Activated CD8-positive, alpha-beta T cell treated with anti-CD3 and anti-CD28 coated beads for 36 hours (primary cell): ENCODE measurements at regions not wholly inside any gene's neighbourhood (a gene's known extent, or its start where the extent isn't known, plus 50 kb on each side); places are given as distances from the start of the nearest gene placed in this dataset.

Experiments used
- ATAC-seq: fragments of 200-7000 bp; cut with Tn5 transposase; one replicate; pipeline ENCODE4 v1.10.0; 2021; ENCODE audit warnings: mild to moderate bottlenecking, moderate library complexity
- CTCF ChIA-PET: fragments of 350-600 bp; sonication (Branson Sonifier 250); formaldehyde crosslinking; loops from one replicate; lab custom pipeline; 2021; ENCODE audit warnings: antibody characterized with exemption; lab: Charles Lee
- POLR2A ChIA-PET: fragments of 350-600 bp; sonication (Branson Sonifier 250); formaldehyde crosslinking; loops from one replicate; lab custom pipeline; 2021; ENCODE audit warnings: antibody characterized with exemption; lab: Charles Lee
- DNase-seq: peaks from one replicate; pipeline ENCODE4 v3.0.0-alpha.2; 2020
- H3K27ac Mint-ChIP-seq: one replicate; pipeline ENCODE4 v1.8.0; 2021; ENCODE audit warnings: mild to moderate bottlenecking, mixed read lengths
- H3K27me3 Mint-ChIP-seq: one replicate; pipeline ENCODE4 v1.8.0; 2021; ENCODE audit warnings: mixed read lengths
- H3K36me3 Mint-ChIP-seq: one replicate; pipeline ENCODE4 v1.8.0; 2021; ENCODE audit warnings: low read depth, mixed read lengths
- H3K4me1 Mint-ChIP-seq: one replicate; pipeline ENCODE4 v1.8.0; 2021; ENCODE audit warnings: low read depth, mixed read lengths
- H3K4me3 Mint-ChIP-seq: one replicate; pipeline ENCODE4 v1.8.0; 2021; ENCODE audit warnings: mild to moderate bottlenecking, moderate library complexity, mixed read lengths
- H3K9me3 Mint-ChIP-seq: one replicate; pipeline ENCODE4 v1.8.0; 2021; ENCODE audit warnings: mixed read lengths
- intact Hi-C: fragments of 100-400 bp; cut with micrococcal nuclease; formaldehyde crosslinking; loops from one replicate; pipeline ENCODE4 v1.10.0; 2022
- TF ChIP-seq, protein P1 (sequence below): fragments of 200-600 bp; IDR thresholded peaks from one replicate; pipeline ENCODE4 v1.8.0; 2022; ENCODE audit warnings: antibody characterized with exemption, mild to moderate bottlenecking

DNA sequence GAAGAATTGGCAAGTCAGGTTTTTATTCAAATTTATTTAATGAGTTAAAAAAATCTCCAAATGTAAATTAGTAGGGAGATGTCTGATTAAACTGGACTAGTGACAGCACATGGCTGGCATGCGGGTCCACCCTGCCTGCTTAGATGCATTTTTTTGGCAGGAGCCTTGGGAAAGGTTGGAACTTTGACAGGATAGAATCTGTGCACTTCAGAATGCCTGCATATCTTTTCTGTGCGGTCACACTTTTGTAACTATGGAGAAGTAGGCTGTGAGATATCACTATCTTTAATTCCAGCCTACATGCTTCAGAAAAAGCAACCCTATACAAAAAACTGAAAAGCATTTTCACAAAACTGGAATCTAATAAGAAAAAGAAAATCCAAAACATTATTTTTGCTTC, 317.8 kb downstream of the MBD2 start:
- POLR2A ChIA-PET: no interaction called here
- Mint-ChIP-seq H3K4me1 (no peaks in the 10 kb centered on the region), H3K27me3 (peaks cover 2% of the 10 kb centered on the region), H3K27ac (no peak overlapping the region), H3K9me3 (no peaks in the 10 kb centered on the region), H3K4me3 (no peak overlapping the region), H3K36me3 (no peaks in the 10 kb centered on the region)
- CTCF ChIA-PET: no interaction called here
- DNase-seq (no peak), ATAC-seq (no peak)
- intact Hi-C loops: loop anchor here (5.0 kb wide), 1 partner anchor 211 kb away; no protein-coding TSS in a partner anchor
- TF ChIP-seq, protein P1, sequence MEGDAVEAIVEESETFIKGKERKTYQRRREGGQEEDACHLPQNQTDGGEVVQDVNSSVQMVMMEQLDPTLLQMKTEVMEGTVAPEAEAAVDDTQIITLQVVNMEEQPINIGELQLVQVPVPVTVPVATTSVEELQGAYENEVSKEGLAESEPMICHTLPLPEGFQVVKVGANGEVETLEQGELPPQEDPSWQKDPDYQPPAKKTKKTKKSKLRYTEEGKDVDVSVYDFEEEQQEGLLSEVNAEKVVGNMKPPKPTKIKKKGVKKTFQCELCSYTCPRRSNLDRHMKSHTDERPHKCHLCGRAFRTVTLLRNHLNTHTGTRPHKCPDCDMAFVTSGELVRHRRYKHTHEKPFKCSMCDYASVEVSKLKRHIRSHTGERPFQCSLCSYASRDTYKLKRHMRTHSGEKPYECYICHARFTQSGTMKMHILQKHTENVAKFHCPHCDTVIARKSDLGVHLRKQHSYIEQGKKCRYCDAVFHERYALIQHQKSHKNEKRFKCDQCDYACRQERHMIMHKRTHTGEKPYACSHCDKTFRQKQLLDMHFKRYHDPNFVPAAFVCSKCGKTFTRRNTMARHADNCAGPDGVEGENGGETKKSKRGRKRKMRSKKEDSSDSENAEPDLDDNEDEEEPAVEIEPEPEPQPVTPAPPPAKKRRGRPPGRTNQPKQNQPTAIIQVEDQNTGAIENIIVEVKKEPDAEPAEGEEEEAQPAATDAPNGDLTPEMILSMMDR: no peak

DNA sequence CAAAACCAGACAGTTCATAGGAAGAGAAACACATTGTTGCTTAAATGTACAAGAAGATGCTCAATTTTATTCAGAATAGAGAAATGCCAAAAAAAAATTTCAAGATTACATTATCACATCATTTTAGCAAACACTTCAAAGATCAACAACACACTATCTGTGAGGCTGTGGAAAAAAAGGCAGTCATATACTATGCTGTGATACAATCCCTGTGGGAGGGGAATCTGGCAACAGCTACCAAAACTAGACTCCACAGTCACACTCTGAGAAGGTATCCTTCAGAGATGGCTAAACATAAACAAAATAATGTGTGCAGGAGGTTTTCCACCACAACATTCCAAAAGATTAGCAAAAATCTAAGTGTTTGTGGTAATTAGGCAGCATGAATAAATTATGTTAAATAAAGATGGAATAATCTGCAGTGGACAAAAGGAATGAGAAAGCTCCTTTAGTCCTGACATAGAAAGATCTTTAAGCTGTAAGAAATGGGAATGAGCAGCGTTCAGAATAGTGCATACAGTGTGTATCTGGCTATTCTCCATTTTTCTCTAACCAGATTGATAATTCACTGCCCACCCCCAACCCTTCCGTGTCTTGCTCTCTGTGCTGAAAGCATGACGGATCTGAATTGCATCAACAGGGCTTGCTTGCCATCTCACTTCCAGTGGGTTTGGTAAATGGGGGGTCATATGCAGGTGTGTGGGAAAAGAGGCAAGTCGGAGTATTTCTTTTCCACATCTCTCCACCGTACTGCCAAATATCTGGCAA, 329.6 kb downstream of the MBD2 start:
- TF ChIP-seq, protein P1: no peak
- no peak for ATAC-seq
- Mint-ChIP-seq H3K27ac (no peak overlapping the region), H3K9me3 (no peaks in the 10 kb centered on the region), H3K36me3 (no peaks in the 10 kb centered on the region), H3K4me3 (no peak overlapping the region), H3K4me1 (no peaks in the 10 kb centered on the region), H3K27me3 (no peaks in the 10 kb centered on the region)
- no peak for DNase-seq
- POLR2A ChIA-PET: no interaction called here
- CTCF ChIA-PET: no interaction called here
- intact Hi-C loops: no loop called here

DNA sequence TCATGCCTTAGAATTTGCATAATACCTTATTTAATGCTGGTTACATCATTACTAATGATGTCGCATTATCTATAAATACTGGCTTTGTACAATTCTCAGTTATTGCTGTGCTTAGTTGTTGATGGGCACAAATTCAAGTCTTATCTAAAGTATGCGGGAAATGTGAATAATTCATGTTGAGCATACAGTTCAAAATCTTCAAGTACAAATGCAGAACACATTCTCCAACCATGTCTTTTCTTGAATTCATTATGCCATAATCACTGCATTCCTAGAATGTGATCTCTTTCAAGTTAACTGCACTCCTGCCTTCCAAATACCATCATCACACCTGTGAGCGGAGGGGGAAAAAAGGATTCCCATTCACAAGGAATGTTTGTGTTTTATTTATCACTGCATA, 337.0 kb downstream of the MBD2 start:
- no peaks in the 10 kb centered on the region for H3K9me3 Mint-ChIP-seq
- CTCF ChIA-PET: no interaction called here
- POLR2A ChIA-PET: no interaction called here

DNA sequence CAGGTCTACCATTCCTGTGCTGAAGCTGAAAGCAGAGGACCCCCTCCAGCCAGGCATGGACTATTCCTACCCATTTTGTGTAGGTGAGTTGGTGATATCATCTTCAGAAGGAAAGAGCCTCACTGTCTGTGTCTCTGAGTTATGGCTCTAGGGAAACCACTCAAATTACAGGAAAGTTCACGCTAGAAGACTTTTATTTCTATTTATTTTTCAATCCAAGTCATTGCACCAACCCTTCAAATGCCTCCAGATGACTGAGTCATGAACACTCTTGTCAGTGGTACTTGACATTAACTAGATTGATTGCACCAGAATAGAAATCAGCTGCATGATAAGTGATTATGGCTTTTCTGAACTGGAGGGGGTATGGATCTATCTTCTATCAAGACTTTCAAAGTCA, 338.4 kb downstream of the MBD2 start:
- H3K36me3 Mint-ChIP-seq: no peaks in the 10 kb centered on the region
- ChIA-PET CTCF (no interaction called here), POLR2A (no interaction called here)
- intact Hi-C loops: no loop called here
- H3K27me3 Mint-ChIP-seq: peaks cover 2% of the 10 kb centered on the region
- TF ChIP-seq, protein P1: no peak
- H3K27ac Mint-ChIP-seq: no peak overlapping the region
- ATAC-seq (no peak), DNase-seq (no peak)
- no peak overlapping the region for H3K4me3 Mint-ChIP-seq
- no peaks in the 10 kb centered on the region for H3K4me1 Mint-ChIP-seq
- no peaks in the 10 kb centered on the region for H3K9me3 Mint-ChIP-seq

More for the DNA sequence above, 337.0 kb downstream of the MBD2 start:
- H3K4me3 Mint-ChIP-seq: no peak overlapping the region
- H3K27me3 Mint-ChIP-seq: peaks cover 2% of the 10 kb centered on the region
- TF ChIP-seq, protein P1: no peak
- no peaks in the 10 kb centered on the region for H3K36me3 Mint-ChIP-seq
- H3K27ac Mint-ChIP-seq: no peak overlapping the region
- ATAC-seq (no peak), DNase-seq (no peak)
- H3K4me1 Mint-ChIP-seq: no peaks in the 10 kb centered on the region
- intact Hi-C loops: no loop called here

DNA sequence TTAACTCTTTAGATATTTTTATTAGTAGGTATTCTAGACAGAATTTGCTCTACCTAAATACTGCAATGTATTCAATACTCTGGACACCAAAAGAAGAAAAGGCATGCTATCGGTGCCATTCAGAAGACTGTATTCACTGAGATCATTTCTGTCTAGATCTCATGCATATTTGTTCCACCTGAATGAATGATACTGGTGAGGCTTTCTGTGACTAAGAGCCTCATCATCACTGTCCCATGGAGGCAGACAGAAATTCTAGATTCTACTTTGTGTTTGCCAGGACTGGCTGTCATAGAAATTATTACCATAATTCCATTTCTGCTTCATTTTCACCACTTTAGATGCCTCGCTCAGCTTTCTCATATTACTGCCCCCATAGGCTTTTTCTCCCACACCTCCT, 340.7 kb downstream of the MBD2 start:
- ATAC-seq (no peak), DNase-seq (no peak)
- H3K9me3 Mint-ChIP-seq: no peaks in the 10 kb centered on the region
- no peak overlapping the region for H3K27ac Mint-ChIP-seq
- H3K27me3 Mint-ChIP-seq: peaks cover 2% of the 10 kb centered on the region
- no peaks in the 10 kb centered on the region for H3K4me1 Mint-ChIP-seq
- intact Hi-C loops: no loop called here
- H3K4me3 Mint-ChIP-seq: no peak overlapping the region
- ChIA-PET POLR2A (no interaction called here), CTCF (no interaction called here)
- H3K36me3 Mint-ChIP-seq: no peaks in the 10 kb centered on the region
- TF ChIP-seq, protein P1: no peak
